Panc1 (cell line): ENCODE measurements at regions not wholly inside any gene's neighbourhood (a gene's known extent, or its start where the extent isn't known, plus 50 kb on each side); places are given as distances from the start of the nearest gene placed in this dataset.
"Not testable (repeated sequence)": the region's sequence is repeated elsewhere in the genome, so short reads cannot be mapped to it uniquely, and the experiment has no call there.

Experiments
- ATAC-seq: fragments of 200-7000 bp; cut with Tn5 transposase; 2 replicates; pipeline ENCODE4 v1.9.1; 2020; ENCODE audit warnings: mild to moderate bottlenecking, moderate library complexity
- BruUV-seq: library from RNA; stranded (reverse); fragments of 400-500 nt; replicated peaks from 2 replicates; lab custom pipeline; 2021; lab: Mats Ljungman, UMichigan
- CTCF ChIA-PET: fragments of 300-600 bp; sonication (Branson Sonifier 250); formaldehyde crosslinking; loops from one replicate; lab custom pipeline; 2022; ENCODE audit warnings: antibody characterized with exemption; lab: Charles Lee
- POLR2A ChIA-PET: fragments of 300-600 bp; sonication (Branson Sonifier 250); formaldehyde crosslinking; loops from one replicate; lab custom pipeline; 2022; ENCODE audit warnings: antibody characterized with exemption; lab: Charles Lee
- DNase-seq: peaks from one replicate; pipeline ENCODE4 v3.0.0-alpha.2; 2010; ENCODE audit warnings: low read depth, low spot score
- H3K27ac ChIP-seq: 2 replicates; pipeline ENCODE4 v1.5.1; 2011; ENCODE audit warnings: mild to moderate bottlenecking, low read length, inconsistent platforms
- H3K27me3 ChIP-seq: fragments of 200-500 bp; sonication (Bioruptor generic); 2 replicates; pipeline ENCODE4 v1.6.0; 2014; ENCODE audit warnings: low read length, inconsistent platforms; ENCODE audit not compliant: control insufficient read depth, insufficient read depth
- H3K36me3 ChIP-seq: fragments of 200-500 bp; sonication (Bioruptor generic); 2 replicates; pipeline ENCODE4 v1.5.1; 2014; ENCODE audit warnings: inconsistent platforms, mild to moderate bottlenecking, low read length, moderate library complexity; ENCODE audit not compliant: control insufficient read depth, insufficient read depth
- H3K4me1 ChIP-seq: 2 replicates; pipeline ENCODE4 v1.5.1; 2011; ENCODE audit warnings: inconsistent platforms, mild to moderate bottlenecking, low read length, moderate library complexity; ENCODE audit not compliant: control insufficient read depth, insufficient read depth
- H3K4me3 ChIP-seq, 2 experiments: 2 replicates each; pipeline ENCODE4 v1.5.1; 2011 to 2012; ENCODE audit warnings: low read depth in 2 of 2, low read length in 2 of 2, mild to moderate bottlenecking in 2 of 2, inconsistent platforms in 1 of 2, moderate library complexity in 1 of 2
- H3K9me3 ChIP-seq: fragments of 200-500 bp; sonication (Bioruptor generic); 2 replicates; pipeline ENCODE4 v1.5.1; 2014; ENCODE audit warnings: low read depth, mild to moderate bottlenecking, inconsistent platforms, low read length, moderate library complexity; ENCODE audit not compliant: control insufficient read depth, insufficient read depth
- POLR2AphosphoS5 ChIP-seq: IDR thresholded peaks from 2 replicates; pipeline ENCODE4 v1.6.1; 2012; ENCODE audit warnings: mild to moderate bottlenecking, low read depth, low read length, moderate library complexity
- SIN3A ChIP-seq: IDR thresholded peaks from 2 replicates; pipeline ENCODE4 v1.6.1; 2012; ENCODE audit warnings: low read depth, mild to moderate bottlenecking, low read length, moderate library complexity, borderline replicate concordance; ENCODE audit not compliant: insufficient read depth
- TCF7L2 ChIP-seq: IDR thresholded peaks from 2 replicates; pipeline ENCODE4 v1.6.1; 2011; ENCODE audit warnings: mild to moderate bottlenecking, low read depth, low read length, inconsistent platforms
- in situ Hi-C: cut with HindIII; loops from 2 replicates; pipeline ENCODE4 v1.10.0; 2016; ENCODE audit warnings: low sequenced_read_pairs, low pct_unique_long_range_greater_than_20kb
- intact Hi-C: fragments of 100-400 bp; cut with micrococcal nuclease; formaldehyde crosslinking; loops from one replicate; pipeline ENCODE4 v1.10.0; 2022; ENCODE audit not compliant: unreplicated experiment
- TF ChIP-seq, protein P1 (sequence below), 2 experiments: IDR thresholded peaks; 2 replicates each; pipeline ENCODE4 v1.6.1; 2011 to 2012; ENCODE audit warnings: low read depth in 2 of 2, control low read depth in 1 of 2, low read length in 1 of 2, mild to moderate bottlenecking in 1 of 2, moderate library complexity in 1 of 2; ENCODE audit not compliant: insufficient read depth in 1 of 2
- TF ChIP-seq, protein P2 (sequence below): fragments of 450-650 bp; IDR thresholded peaks from 2 replicates; pipeline ENCODE4 v1.5.1; 2017; ENCODE audit warnings: mild to moderate bottlenecking

GRCh38 chr4:122996350-122996749 lies 74.0 kb upstream of the NUDT6 start:
- no peak for DNase-seq
- Histone ChIP-seq H3K4me3 (no peak overlapping the region), H3K36me3 (no peaks in the 10 kb centered on the region), H3K27ac (no peak overlapping the region), H3K9me3 (no peaks in the 10 kb centered on the region), H3K4me1 (no peaks in the 10 kb centered on the region), H3K27me3 (no peaks in the 10 kb centered on the region)
- ATAC-seq = no peak
- ChIA-PET POLR2A (no interaction called here), CTCF (no interaction called here)
- TF ChIP-seq SIN3A (no peak), POLR2AphosphoS5 (no peak), TCF7L2 (no peak)
- TF ChIP-seq, protein P1, sequence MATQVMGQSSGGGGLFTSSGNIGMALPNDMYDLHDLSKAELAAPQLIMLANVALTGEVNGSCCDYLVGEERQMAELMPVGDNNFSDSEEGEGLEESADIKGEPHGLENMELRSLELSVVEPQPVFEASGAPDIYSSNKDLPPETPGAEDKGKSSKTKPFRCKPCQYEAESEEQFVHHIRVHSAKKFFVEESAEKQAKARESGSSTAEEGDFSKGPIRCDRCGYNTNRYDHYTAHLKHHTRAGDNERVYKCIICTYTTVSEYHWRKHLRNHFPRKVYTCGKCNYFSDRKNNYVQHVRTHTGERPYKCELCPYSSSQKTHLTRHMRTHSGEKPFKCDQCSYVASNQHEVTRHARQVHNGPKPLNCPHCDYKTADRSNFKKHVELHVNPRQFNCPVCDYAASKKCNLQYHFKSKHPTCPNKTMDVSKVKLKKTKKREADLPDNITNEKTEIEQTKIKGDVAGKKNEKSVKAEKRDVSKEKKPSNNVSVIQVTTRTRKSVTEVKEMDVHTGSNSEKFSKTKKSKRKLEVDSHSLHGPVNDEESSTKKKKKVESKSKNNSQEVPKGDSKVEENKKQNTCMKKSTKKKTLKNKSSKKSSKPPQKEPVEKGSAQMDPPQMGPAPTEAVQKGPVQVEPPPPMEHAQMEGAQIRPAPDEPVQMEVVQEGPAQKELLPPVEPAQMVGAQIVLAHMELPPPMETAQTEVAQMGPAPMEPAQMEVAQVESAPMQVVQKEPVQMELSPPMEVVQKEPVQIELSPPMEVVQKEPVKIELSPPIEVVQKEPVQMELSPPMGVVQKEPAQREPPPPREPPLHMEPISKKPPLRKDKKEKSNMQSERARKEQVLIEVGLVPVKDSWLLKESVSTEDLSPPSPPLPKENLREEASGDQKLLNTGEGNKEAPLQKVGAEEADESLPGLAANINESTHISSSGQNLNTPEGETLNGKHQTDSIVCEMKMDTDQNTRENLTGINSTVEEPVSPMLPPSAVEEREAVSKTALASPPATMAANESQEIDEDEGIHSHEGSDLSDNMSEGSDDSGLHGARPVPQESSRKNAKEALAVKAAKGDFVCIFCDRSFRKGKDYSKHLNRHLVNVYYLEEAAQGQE (IDR thresholded peaks at IDR 0.05; ENCODE audit: insufficient read depth in 1 of 2, low read depth in 2 of 2, low read length in 1 of 2) = no peak
- TF ChIP-seq, protein P2, sequence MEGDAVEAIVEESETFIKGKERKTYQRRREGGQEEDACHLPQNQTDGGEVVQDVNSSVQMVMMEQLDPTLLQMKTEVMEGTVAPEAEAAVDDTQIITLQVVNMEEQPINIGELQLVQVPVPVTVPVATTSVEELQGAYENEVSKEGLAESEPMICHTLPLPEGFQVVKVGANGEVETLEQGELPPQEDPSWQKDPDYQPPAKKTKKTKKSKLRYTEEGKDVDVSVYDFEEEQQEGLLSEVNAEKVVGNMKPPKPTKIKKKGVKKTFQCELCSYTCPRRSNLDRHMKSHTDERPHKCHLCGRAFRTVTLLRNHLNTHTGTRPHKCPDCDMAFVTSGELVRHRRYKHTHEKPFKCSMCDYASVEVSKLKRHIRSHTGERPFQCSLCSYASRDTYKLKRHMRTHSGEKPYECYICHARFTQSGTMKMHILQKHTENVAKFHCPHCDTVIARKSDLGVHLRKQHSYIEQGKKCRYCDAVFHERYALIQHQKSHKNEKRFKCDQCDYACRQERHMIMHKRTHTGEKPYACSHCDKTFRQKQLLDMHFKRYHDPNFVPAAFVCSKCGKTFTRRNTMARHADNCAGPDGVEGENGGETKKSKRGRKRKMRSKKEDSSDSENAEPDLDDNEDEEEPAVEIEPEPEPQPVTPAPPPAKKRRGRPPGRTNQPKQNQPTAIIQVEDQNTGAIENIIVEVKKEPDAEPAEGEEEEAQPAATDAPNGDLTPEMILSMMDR = no peak
- in situ Hi-C loops (no loop called here), intact Hi-C loops (no loop called here)
- BruUV-seq = no TSS peak

GRCh38 chr4:122997463-122998101 lies 75.2 kb upstream of the NUDT6 start:
- ATAC-seq (no peak), DNase-seq (no peak)
- POLR2A ChIA-PET = no interaction called here
- BruUV-seq = no TSS peak
- TF ChIP-seq, protein P1 (IDR thresholded peaks at IDR 0.05; ENCODE audit: insufficient read depth in 1 of 2, low read depth in 2 of 2, low read length in 1 of 2) = no peak
- no peak for TF ChIP-seq SIN3A
- TF ChIP-seq, protein P2 = no peak
- no peak for TF ChIP-seq POLR2AphosphoS5
- TF ChIP-seq TCF7L2 = no peak
- Histone ChIP-seq H3K27ac (no peak overlapping the region), H3K27me3 (no peaks in the 10 kb centered on the region), H3K9me3 (no peaks in the 10 kb centered on the region), H3K4me3 (no peak overlapping the region), H3K4me1 (no peaks in the 10 kb centered on the region), H3K36me3 (no peaks in the 10 kb centered on the region)
- intact Hi-C loops = no loop called here
- in situ Hi-C loops = no loop called here
- CTCF ChIA-PET = no interaction called here

GRCh38 chr4:123004079-123004478 lies 81.7 kb upstream of the NUDT6 start:
- H3K27ac ChIP-seq, H3K4me3 ChIP-seq, in situ Hi-C loops, intact Hi-C loops, POLR2A ChIA-PET, DNase-seq, H3K9me3 ChIP-seq, H3K27me3 ChIP-seq, H3K36me3 ChIP-seq, ATAC-seq, CTCF ChIA-PET, H3K4me1 ChIP-seq, BruUV-seq: not testable (repeated sequence)

GRCh38 chr4:123005126-123005525 lies 82.7 kb upstream of the NUDT6 start:
- H3K27me3 ChIP-seq, DNase-seq, CTCF ChIA-PET, in situ Hi-C loops, H3K4me1 ChIP-seq, H3K27ac ChIP-seq, H3K36me3 ChIP-seq, intact Hi-C loops, BruUV-seq, H3K4me3 ChIP-seq, POLR2A ChIA-PET, ATAC-seq, H3K9me3 ChIP-seq: not testable (repeated sequence)
